Dedifferentiated amniotic fluid mesenchymal stem cell (primary cell): ENCODE measurements at regions not wholly inside any gene's neighbourhood (a gene's known extent, or its start where the extent isn't known, plus 50 kb on each side); places are given as distances from the start of the nearest gene placed in this dataset.
"Not testable (repeated sequence)": the region's sequence is repeated elsewhere in the genome, so short reads cannot be mapped to it uniquely, and the experiment has no call there.

Experiments used
- DNase-seq: peaks from one replicate; pipeline ENCODE4 v3.0.0-alpha.2; 2016; ENCODE audit errors: extremely low spot score

DNA sequence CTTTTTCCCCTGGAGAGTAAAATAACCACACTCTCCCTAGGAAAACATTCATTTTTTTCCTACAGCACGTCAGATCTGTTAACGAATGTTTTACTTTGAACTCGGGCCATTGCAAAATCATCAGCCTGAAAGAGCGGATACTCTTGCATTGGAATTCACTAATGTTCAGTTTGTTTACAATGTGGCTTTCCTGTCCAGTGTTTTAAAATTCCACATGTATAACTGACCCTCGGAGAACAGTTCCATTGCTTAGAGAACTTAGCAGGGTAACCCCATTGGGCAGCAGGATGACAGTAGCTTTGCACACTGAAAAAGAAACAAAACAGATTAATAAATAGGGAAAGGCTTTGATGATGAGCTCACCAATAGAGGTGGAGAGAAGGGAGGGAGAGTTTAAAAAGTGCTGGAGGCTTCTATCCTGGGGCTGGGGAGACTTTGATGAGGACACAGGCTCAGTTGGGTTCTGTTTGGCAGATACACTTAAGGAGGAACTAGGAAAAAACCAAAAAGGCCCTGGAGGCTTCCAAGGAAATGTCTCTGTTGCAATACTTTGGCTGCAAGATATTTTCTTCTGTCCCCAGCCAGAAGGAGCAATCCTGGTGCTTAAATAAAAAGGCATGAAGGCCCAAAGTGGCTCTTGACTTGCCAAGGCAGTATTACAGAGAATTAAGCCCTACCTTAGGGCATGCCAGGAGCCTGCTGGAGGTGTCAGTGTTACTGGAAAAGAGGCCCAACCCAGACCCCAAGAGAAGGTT lies 143.1 kb downstream of the ARSF start:
- DNase-seq, result peak; percentile 72

DNA sequence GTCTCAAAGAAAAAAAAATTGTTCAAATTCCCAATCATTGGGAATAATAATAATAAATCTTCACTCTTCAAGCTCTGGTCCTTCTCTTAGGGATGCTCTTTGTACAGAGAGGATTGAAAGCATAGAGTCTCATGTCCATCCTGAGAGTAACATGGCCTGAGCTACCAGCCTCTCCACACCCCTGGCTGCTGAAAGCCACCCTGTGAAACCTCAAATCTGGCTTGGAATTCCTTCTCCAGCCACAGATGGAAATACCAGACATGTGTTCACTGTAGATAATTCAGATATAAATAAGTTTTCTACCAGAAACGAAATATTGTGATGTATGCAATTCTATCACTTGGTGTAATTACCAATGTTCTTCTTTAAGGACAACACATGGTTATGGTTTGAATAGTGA lies 140.6 kb downstream of the ARSF start:
- DNase-seq, result no peak

DNA sequence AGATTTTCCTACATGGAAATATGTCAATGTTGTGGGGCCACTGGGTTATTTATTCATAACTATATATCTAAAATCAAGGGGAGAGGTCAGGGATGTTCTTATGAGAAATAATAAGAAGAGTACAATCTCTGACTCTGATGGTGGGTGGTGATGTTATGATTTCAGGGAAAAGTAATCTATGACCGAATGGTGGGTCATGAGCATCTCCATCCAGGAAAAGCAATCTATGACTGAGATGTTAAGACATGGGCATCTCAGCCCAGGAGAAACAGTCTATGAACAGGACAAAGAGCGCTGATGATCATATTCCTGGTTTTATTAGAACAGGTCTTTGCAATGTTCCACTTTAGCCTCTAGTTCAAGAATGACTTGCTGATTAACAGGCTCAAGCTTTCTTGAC lies 137.1 kb downstream of the ARSF start:
- no peak for DNase-seq

DNA sequence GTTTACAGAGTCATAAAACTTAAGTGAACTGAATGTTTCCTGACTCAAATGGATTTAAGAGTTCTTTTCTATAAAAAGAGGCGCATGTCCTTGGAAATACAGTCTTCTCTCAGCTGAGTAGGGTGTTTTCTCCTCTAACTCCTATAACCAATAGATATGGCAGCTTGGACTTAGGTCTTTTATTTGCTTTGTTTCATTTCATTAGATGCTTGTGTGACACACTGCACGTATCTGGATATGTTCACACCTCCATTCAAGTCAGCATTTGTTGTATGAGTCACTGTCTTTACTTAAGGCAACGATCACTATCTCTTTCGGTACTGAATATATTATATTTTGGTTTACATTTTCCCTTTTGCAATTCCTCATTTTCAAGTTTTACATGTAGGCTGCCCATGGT lies 136.6 kb downstream of the ARSF start:
- DNase-seq, result no peak

DNA sequence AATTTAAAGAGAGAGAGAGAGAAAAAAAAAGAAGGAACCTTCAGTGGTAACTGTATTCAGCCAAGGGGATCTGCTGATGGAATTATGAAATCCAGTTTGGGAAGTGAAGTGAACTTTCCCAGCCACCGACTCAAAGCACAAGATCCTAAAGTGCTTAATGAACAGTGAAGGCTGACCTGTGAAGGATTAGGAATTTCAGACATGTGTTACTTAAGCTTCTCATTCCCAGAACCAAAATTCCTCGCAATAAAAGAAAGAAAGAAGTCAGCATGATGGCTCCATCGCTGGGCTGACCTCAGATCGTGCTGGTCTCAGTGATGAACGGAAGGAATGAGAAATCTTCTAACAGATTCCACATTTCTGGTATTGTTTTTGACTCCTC lies 135.2 kb downstream of the ARSF start:
- DNase-seq, result no peak

DNA sequence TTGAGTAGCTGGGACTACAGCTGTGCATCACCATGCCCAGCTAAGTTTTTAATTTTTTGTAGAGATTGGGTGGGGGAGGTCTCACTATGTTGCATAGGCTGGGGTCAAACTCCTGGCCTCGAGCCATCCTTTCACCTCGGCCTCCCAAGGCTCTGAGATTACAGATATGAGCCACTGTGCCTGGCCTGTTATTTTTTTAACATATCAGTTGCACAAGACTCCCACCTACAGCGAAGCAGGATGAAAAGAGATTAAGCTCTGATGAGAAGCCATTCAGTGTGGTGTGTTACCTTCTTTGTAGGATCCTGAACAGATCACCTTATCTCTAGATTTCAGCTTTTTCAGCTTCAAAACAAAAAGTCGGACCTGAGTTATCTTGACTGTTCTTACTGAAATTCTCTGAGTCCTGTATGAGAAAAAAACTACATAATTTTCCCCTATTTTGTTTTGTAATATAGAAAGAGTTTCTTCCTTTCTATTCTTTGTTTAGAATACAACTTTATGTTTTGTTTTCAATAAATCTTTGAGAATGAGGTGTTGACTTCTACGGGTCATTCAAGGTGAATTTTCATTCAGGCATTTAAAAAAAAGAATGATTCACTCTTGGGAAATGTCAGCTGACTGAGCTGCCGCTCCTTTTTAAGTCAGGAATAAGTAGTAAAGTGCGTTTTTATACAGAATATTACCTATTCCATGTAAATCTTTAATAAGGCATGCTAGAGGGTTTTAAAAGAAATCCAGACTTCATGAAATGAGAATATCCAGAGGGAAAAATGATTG lies 134.6 kb downstream of the ARSF start:
- peak; percentile 41 for DNase-seq

DNA sequence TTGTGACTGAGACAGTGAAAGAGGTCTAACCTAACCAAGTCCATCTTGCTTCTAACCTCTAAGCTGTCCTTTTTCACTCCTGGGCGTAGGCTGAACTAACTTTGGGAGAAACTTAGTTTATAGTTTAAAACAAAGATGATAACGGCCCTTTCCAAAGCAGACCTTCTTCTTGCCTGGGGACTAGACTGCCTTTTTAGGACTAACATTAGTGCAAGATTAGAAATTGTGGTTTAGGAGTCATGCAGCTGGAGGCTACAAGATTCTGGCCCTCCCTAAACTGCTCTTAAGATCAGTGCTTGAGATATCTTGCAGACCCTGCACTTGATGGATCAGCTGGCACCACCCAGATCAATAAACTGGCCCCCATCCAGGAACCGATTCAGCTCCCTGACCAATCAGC lies 130.9 kb downstream of the ARSF start:
- not testable (repeated sequence) for DNase-seq

DNA sequence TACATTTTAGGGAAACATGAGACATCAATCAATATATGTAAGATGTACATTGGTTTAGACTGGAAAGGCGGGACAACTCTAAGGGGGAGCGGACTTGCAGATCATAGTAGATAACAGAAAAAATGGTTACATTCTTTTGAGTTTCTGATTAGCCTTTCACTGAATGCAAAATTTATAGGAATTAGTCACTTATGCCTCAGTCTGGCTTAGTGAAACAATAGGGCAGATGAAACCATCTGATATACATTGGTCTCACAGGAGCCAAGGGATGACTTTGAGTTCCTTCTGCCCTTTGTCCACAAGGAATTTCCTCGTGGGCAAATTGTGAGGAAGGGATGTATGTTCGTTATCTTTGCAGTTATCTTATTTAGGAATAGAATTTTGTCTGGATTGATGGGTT lies 128.2 kb downstream of the ARSF start:
- no peak for DNase-seq

DNA sequence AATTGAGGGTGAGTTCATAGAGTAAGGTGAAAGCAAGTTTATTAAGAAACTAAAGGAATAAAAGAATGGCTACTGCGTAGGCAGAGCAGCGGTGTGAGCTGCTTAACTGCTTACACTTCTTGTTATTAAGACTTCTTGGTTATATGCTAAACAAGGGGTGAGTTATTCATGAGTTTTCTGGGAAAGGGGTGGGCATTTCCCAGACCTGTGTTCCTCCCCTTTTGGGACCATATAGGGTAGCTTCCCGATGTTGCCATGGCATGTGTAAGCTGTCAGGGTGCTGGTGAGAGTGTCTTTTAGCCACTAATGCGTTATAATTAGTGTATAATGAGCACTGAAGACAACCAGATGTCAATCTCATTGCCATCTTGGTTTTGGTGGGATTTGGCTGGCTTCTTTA lies 126.5 kb downstream of the ARSF start:
- no peak for DNase-seq

DNA sequence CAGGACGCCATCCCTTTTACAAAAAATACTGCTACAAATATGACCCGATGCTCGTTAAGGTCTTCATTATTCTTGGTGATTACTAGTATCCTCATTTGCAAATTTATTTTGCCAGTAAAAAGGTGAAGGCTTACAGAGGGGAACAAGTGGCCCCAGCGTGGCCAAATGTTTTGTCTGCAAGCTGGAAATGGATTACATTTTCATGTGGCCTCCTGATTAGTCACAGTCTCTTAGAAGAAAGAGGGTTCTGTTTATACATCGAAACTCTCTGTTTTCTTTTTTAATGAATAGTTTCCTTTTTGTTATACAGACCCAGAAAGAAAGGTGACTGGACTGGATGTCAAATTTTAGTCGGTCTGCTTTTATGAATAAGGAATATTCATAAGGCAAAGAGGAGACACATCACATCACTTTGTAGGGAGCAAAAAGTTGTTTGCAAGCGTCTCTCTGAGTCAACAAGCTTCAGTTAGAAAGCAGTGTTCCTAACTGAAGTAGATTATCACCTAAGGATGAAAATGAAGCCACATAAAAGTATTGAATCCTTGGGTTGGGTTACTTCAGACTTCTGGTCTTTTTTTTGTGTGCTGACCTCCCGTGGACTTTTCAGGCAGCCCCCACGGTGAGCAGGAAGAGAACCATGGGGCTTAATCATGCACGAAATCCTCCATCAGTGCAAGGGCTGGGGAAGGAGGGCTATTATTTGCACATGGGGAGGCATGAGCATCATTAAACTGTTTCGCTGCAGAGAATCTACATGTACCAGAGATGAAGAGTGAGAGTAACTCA lies 125.6 kb downstream of the ARSF start:
- DNase-seq, result no peak

DNA sequence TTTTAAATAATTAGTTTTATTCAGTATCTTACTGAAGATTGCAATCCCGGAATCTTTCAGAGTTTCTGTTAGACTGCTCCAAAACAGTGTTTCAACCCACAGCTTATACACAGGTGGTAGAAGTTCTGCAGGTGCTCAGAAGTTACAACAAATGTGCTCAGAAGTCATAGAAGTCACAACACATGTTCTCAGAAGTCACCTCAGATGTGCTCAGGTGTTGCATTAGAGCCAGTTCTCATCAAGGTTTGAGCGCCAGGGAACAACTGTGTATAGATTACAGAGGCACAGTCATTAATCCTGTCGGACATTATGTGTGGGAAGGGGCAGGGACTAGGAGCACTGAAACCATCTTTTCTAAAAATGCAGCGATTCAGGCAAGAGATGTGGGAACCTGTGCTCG lies 124.5 kb downstream of the ARSF start:
- DNase-seq, result no peak
